Loucy (cell line): ENCODE measurements at regions not wholly inside any gene's neighbourhood (a gene's known extent, or its start where the extent isn't known, plus 50 kb on each side); places are given as distances from the start of the nearest gene placed in this dataset.
"Not testable (repeated sequence)": the region's sequence is repeated elsewhere in the genome, so short reads cannot be mapped to it uniquely, and the experiment has no call there.

Experiments
- H2AFZ ChIP-seq: fragments of 200-600 bp; sonication (generic); 2 replicates; pipeline ENCODE4 v1.6.0; 2016; ENCODE audit warnings: antibody characterized with exemption, mild to moderate bottlenecking, low read length, moderate library complexity
- H3F3A ChIP-seq: fragments of 200-600 bp; 2 replicates; pipeline ENCODE4 v1.6.0; 2016; ENCODE audit warnings: antibody characterized with exemption, low read depth, mild to moderate bottlenecking
- H3K27me3 ChIP-seq: fragments of 200-600 bp; sonication (generic); 2 replicates; pipeline ENCODE4 v1.6.1; 2014; ENCODE audit warnings: low read length, mild to moderate bottlenecking; ENCODE audit not compliant: insufficient read depth, poor library complexity, severe bottlenecking
- H3K36me3 ChIP-seq: fragments of 200-600 bp; sonication (generic); 2 replicates; pipeline ENCODE4 v1.6.1; 2016; ENCODE audit warnings: low read length; ENCODE audit not compliant: insufficient read depth
- H3K4me1 ChIP-seq: fragments of 200-600 bp; sonication (generic); 2 replicates; pipeline ENCODE4 v1.5.1; 2014; ENCODE audit warnings: low read length, mild to moderate bottlenecking; ENCODE audit not compliant: insufficient read depth, poor library complexity, severe bottlenecking
- H3K4me2 ChIP-seq: fragments of 200-600 bp; sonication (generic); 2 replicates; pipeline ENCODE4 v1.6.0; 2014; ENCODE audit warnings: antibody characterized with exemption, low read length, low read depth, mild to moderate bottlenecking; ENCODE audit not compliant: poor library complexity, severe bottlenecking
- H3K4me3 ChIP-seq: fragments of 200-600 bp; sonication (generic); 2 replicates; pipeline ENCODE4 v1.5.1; 2014; ENCODE audit warnings: low read length, mild to moderate bottlenecking, mixed read lengths; ENCODE audit not compliant: poor library complexity, severe bottlenecking
- H3K79me2 ChIP-seq: fragments of 200-600 bp; sonication (generic); 2 replicates; pipeline ENCODE4 v1.6.1; 2014; ENCODE audit warnings: low read length; ENCODE audit not compliant: insufficient read depth
- H3K9ac ChIP-seq: fragments of 200-600 bp; sonication (generic); 2 replicates; pipeline ENCODE4 v1.6.0; 2014; ENCODE audit warnings: mild to moderate bottlenecking, low read depth, low read length, moderate library complexity; ENCODE audit not compliant: poor library complexity, severe bottlenecking
- H3K9me2 ChIP-seq: fragments of 200-600 bp; sonication (generic); replicated peaks from 2 replicates; pipeline ENCODE4 v1.6.1; 2016; ENCODE audit warnings: low read depth, low read length, mixed read lengths
- H3K9me3 ChIP-seq: fragments of 200-600 bp; sonication (generic); 2 replicates; pipeline ENCODE4 v1.6.1; 2014; ENCODE audit warnings: mild to moderate bottlenecking, antibody characterized with exemption, low read length, low read depth; ENCODE audit not compliant: insufficient read depth
- H4K20me1 ChIP-seq: fragments of 200-600 bp; sonication (generic); 2 replicates; pipeline ENCODE4 v1.6.0; 2014; ENCODE audit warnings: antibody characterized with exemption, low read length, mild to moderate bottlenecking; ENCODE audit not compliant: insufficient read depth, poor library complexity, severe bottlenecking

- not testable (repeated sequence) for H3F3A ChIP-seq, H3K4me1 ChIP-seq, H3K9me2 ChIP-seq
Observed at GRCh38 chr1:206366772-206367171, 103.5 kb upstream of the IKBKE start.

GRCh38 chr1:206367955-206368622, 102.2 kb upstream of the IKBKE start:
- not testable (repeated sequence) for H3K9ac ChIP-seq, H4K20me1 ChIP-seq, H3K4me3 ChIP-seq, H3K4me2 ChIP-seq, H3K4me1 ChIP-seq, H3K9me2 ChIP-seq, H2AFZ ChIP-seq, H3K27me3 ChIP-seq, H3K9me3 ChIP-seq, H3K36me3 ChIP-seq, H3F3A ChIP-seq, H3K79me2 ChIP-seq

More at GRCh38 chr1:206366772-206367171, 103.5 kb upstream of the IKBKE start:
- H3K4me2 ChIP-seq, H3K36me3 ChIP-seq, H3K79me2 ChIP-seq, H4K20me1 ChIP-seq, H2AFZ ChIP-seq, H3K27me3 ChIP-seq, H3K9ac ChIP-seq, H3K9me3 ChIP-seq, H3K4me3 ChIP-seq: not testable (repeated sequence)

- H3K27me3 ChIP-seq, H3K79me2 ChIP-seq, H3K9ac ChIP-seq, H3K4me2 ChIP-seq, H3K4me3 ChIP-seq, H3K9me3 ChIP-seq, H3K4me1 ChIP-seq, H3F3A ChIP-seq, H4K20me1 ChIP-seq, H2AFZ ChIP-seq, H3K9me2 ChIP-seq, H3K36me3 ChIP-seq: not testable (repeated sequence)
Observed at GRCh38 chr1:206374725-206375124, 95.6 kb upstream of the IKBKE start.

- H3K36me3 ChIP-seq, H3K9me2 ChIP-seq, H3K79me2 ChIP-seq, H3K27me3 ChIP-seq, H2AFZ ChIP-seq, H3F3A ChIP-seq, H3K9ac ChIP-seq, H3K4me2 ChIP-seq, H4K20me1 ChIP-seq, H3K9me3 ChIP-seq, H3K4me3 ChIP-seq, H3K4me1 ChIP-seq: not testable (repeated sequence)
Observed at GRCh38 chr1:206375552-206375951, 94.7 kb upstream of the IKBKE start.

GRCh38 chr1:206378506-206378905, 91.8 kb upstream of the IKBKE start:
- H3K4me2 ChIP-seq, H3K9ac ChIP-seq, H4K20me1 ChIP-seq, H3K9me3 ChIP-seq, H3K4me3 ChIP-seq, H3F3A ChIP-seq, H3K4me1 ChIP-seq, H3K27me3 ChIP-seq, H3K79me2 ChIP-seq, H3K9me2 ChIP-seq, H2AFZ ChIP-seq, H3K36me3 ChIP-seq: not testable (repeated sequence)

- not testable (repeated sequence) for H3K9me3 ChIP-seq
Observed at GRCh38 chr1:206379245-206379644, 91.0 kb upstream of the IKBKE start.

GRCh38 chr1:206380163-206380790, 90.0 kb upstream of the IKBKE start:
- H3K9ac ChIP-seq, H3K79me2 ChIP-seq, H3K4me2 ChIP-seq, H4K20me1 ChIP-seq, H2AFZ ChIP-seq, H3F3A ChIP-seq, H3K4me1 ChIP-seq, H3K36me3 ChIP-seq, H3K27me3 ChIP-seq, H3K9me3 ChIP-seq, H3K4me3 ChIP-seq, H3K9me2 ChIP-seq: not testable (repeated sequence)

More at GRCh38 chr1:206379245-206379644, 91.0 kb upstream of the IKBKE start:
- not testable (repeated sequence) for H3K4me3 ChIP-seq, H3K9ac ChIP-seq, H3K4me1 ChIP-seq, H3K9me2 ChIP-seq, H3K4me2 ChIP-seq, H3K79me2 ChIP-seq, H3F3A ChIP-seq, H3K36me3 ChIP-seq, H3K27me3 ChIP-seq, H4K20me1 ChIP-seq, H2AFZ ChIP-seq
